Neural progenitor cell (in vitro differentiated cells): ENCODE measurements at regions not wholly inside any gene's neighbourhood (a gene's known extent, or its start where the extent isn't known, plus 50 kb on each side); places are given as distances from the start of the nearest gene placed in this dataset.

Experiments
- DNase-seq: peaks from one replicate; pipeline ENCODE4 v3.0.0-alpha.2; 2016; ENCODE audit warnings: low spot score
- H2AFZ ChIP-seq: fragments of 200-600 bp; sonication (generic); replicated peaks from 2 replicates; pipeline ENCODE4 v1.6.1; 2016; ENCODE audit warnings: antibody characterized with exemption
- H3F3A ChIP-seq: fragments of 200-600 bp; sonication (generic); 2 replicates; pipeline ENCODE4 v1.6.1; 2016; ENCODE audit warnings: antibody characterized with exemption, low read depth
- H3K27ac ChIP-seq: fragments of 200-600 bp; sonication (generic); 2 replicates; pipeline ENCODE4 v1.5.1; 2016; ENCODE audit warnings: mild to moderate bottlenecking
- H3K27me3 ChIP-seq: fragments of 200-600 bp; sonication (generic); 2 replicates; pipeline ENCODE4 v1.6.1; 2016; ENCODE audit warnings: mild to moderate bottlenecking, moderate library complexity
- H3K36me3 ChIP-seq: fragments of 200-600 bp; sonication (generic); 2 replicates; pipeline ENCODE4 v1.5.1; 2016
- H3K4me1 ChIP-seq: fragments of 200-600 bp; sonication (generic); 2 replicates; pipeline ENCODE4 v1.6.1; 2016; ENCODE audit warnings: mixed run types
- H3K4me2 ChIP-seq: fragments of 200-600 bp; sonication (generic); 2 replicates; pipeline ENCODE4 v1.6.1; 2016
- H3K4me3 ChIP-seq: fragments of 200-600 bp; sonication (generic); 2 replicates; pipeline ENCODE4 v1.5.1; 2016
- H3K79me2 ChIP-seq: fragments of 200-600 bp; sonication (generic); 2 replicates; pipeline ENCODE4 v1.6.1; 2016; ENCODE audit warnings: low read depth
- H3K9ac ChIP-seq: fragments of 200-600 bp; sonication (generic); 2 replicates; pipeline ENCODE4 v1.6.1; 2016
- H3K9me3 ChIP-seq: fragments of 200-600 bp; sonication (generic); 2 replicates; pipeline ENCODE4 v1.5.1; 2016; ENCODE audit warnings: low read depth
- H4K20me1 ChIP-seq: fragments of 200-600 bp; sonication (generic); 2 replicates; pipeline ENCODE4 v1.6.1; 2016; ENCODE audit warnings: low read depth
- H3K27ac Mint-ChIP-seq: 3 replicates; pipeline ENCODE4 v1.8.0; 2021; ENCODE audit warnings: mixed read lengths
- H3K27me3 Mint-ChIP-seq: 2 replicates; pipeline ENCODE4 v1.8.0; 2022; ENCODE audit warnings: low read depth, mild to moderate bottlenecking, inconsistent platforms, moderate library complexity, mixed read lengths; ENCODE audit not compliant: insufficient read depth
- H3K36me3 Mint-ChIP-seq: 3 replicates; pipeline ENCODE4 v1.8.0; 2021; ENCODE audit warnings: mixed read lengths
- H3K4me1 Mint-ChIP-seq: 3 replicates; pipeline ENCODE4 v1.8.0; 2021; ENCODE audit warnings: mixed read lengths
- H3K4me3 Mint-ChIP-seq: 3 replicates; pipeline ENCODE4 v1.8.0; 2021; ENCODE audit warnings: mild to moderate bottlenecking, moderate library complexity, mixed read lengths
- H3K9me3 Mint-ChIP-seq: 3 replicates; pipeline ENCODE4 v1.8.0; 2020; ENCODE audit warnings: mixed read lengths
- CTCF ChIP-seq: fragments of 200-600 bp; sonication (generic); IDR thresholded peaks from 2 replicates; pipeline ENCODE4 v1.5.1; 2017; ENCODE audit warnings: antibody characterized with exemption, mild to moderate bottlenecking
- EZH2 ChIP-seq: fragments of 200-600 bp; sonication (generic); IDR thresholded peaks from 2 replicates; pipeline ENCODE4 v1.6.1; 2017; ENCODE audit warnings: antibody characterized with exemption, mild to moderate bottlenecking, moderate library complexity
- EZH2phosphoT487 ChIP-seq: fragments of 200-600 bp; sonication (generic); IDR thresholded peaks from 2 replicates; pipeline ENCODE4 v1.6.1; 2017; ENCODE audit warnings: antibody characterized with exemption

GRCh38 chr9:75639971-75640610, 250.4 kb upstream of the PCSK5 start:
- Mint-ChIP-seq H3K27me3 (no peaks in the 10 kb centered on the region), H3K9me3 (no peaks in the 10 kb centered on the region), H3K36me3 (no peaks in the 10 kb centered on the region), H3K4me3 (no peak overlapping the region), H3K27ac (no peak overlapping the region), H3K4me1 (no peaks in the 10 kb centered on the region)
- no peaks in the 10 kb centered on the region for H3K4me1 ChIP-seq
- H3F3A ChIP-seq, result no peaks in the 10 kb centered on the region
- H2AFZ ChIP-seq, result peak overlapping the region; percentile 5
- no peak overlapping the region for H3K9ac ChIP-seq
- no peaks in the 10 kb centered on the region for H4K20me1 ChIP-seq
- TF ChIP-seq CTCF, result no peak
- no peak for TF ChIP-seq EZH2phosphoT487
- TF ChIP-seq EZH2, result no peak
- H3K9me3 ChIP-seq, result no peaks in the 10 kb centered on the region
- DNase-seq, result no peak
- H3K36me3 ChIP-seq, result no peaks in the 10 kb centered on the region
- no peaks in the 10 kb centered on the region for H3K79me2 ChIP-seq
- no peaks in the 10 kb centered on the region for H3K27me3 ChIP-seq
- H3K27ac ChIP-seq, result no peak overlapping the region
- no peak overlapping the region for H3K4me2 ChIP-seq
- no peak overlapping the region for H3K4me3 ChIP-seq

- H3K4me2 ChIP-seq, result no peak overlapping the region
- Mint-ChIP-seq H3K4me1 (no peaks in the 10 kb centered on the region), H3K36me3 (no peaks in the 10 kb centered on the region), H3K27ac (no peak overlapping the region), H3K4me3 (no peak overlapping the region), H3K9me3 (no peaks in the 10 kb centered on the region), H3K27me3 (no peaks in the 10 kb centered on the region)
- H3K4me1 ChIP-seq, result no peaks in the 10 kb centered on the region
- no peaks in the 10 kb centered on the region for H3K36me3 ChIP-seq
- H4K20me1 ChIP-seq, result no peaks in the 10 kb centered on the region
- H3K27me3 ChIP-seq, result no peaks in the 10 kb centered on the region
- H3F3A ChIP-seq, result no peaks in the 10 kb centered on the region
- no peak overlapping the region for H2AFZ ChIP-seq
- no peaks in the 10 kb centered on the region for H3K79me2 ChIP-seq
- no peak overlapping the region for H3K27ac ChIP-seq
- H3K9ac ChIP-seq, result no peak overlapping the region
- DNase-seq, result no peak
- TF ChIP-seq CTCF, result no peak
- TF ChIP-seq EZH2, result no peak
- no peak for TF ChIP-seq EZH2phosphoT487
- no peak overlapping the region for H3K4me3 ChIP-seq
- no peaks in the 10 kb centered on the region for H3K9me3 ChIP-seq
Measured at GRCh38 chr9:75642522-75642921, 248.0 kb upstream of the PCSK5 start.

- H3K9me3 Mint-ChIP-seq, result no peaks in the 10 kb centered on the region
- Histone ChIP-seq H3F3A (no peaks in the 10 kb centered on the region), H3K9ac (no peak overlapping the region), H3K79me2 (no peaks in the 10 kb centered on the region), H3K4me3 (no peak overlapping the region), H4K20me1 (no peaks in the 10 kb centered on the region), H2AFZ (no peak overlapping the region), H3K4me1 (no peaks in the 10 kb centered on the region), H3K4me2 (no peak overlapping the region), H3K27ac (no peak overlapping the region), H3K36me3 (no peaks in the 10 kb centered on the region), H3K27me3 (no peaks in the 10 kb centered on the region), H3K9me3 (no peaks in the 10 kb centered on the region)
- no peaks in the 10 kb centered on the region for H3K36me3 Mint-ChIP-seq
- no peaks in the 10 kb centered on the region for H3K4me1 Mint-ChIP-seq
- no peaks in the 10 kb centered on the region for H3K27me3 Mint-ChIP-seq
- H3K27ac Mint-ChIP-seq, result no peak overlapping the region
- TF ChIP-seq CTCF (no peak), EZH2phosphoT487 (no peak), EZH2 (no peak)
- H3K4me3 Mint-ChIP-seq, result no peak overlapping the region
- no peak for DNase-seq
Measured at GRCh38 chr9:75644649-75645048, 245.8 kb upstream of the PCSK5 start.
